SH-SY5Y (cell line): ENCODE measurements at regions not wholly inside any gene's neighbourhood (a gene's known extent, or its start where the extent isn't known, plus 50 kb on each side); places are given as distances from the start of the nearest gene placed in this dataset.

ENCODE experiments used
- GATA2 ChIP-seq: IDR thresholded peaks from 2 replicates; pipeline ENCODE4 v1.6.1; 2011; ENCODE audit warnings: mild to moderate bottlenecking, low read depth, low read length
- GATA3 ChIP-seq: IDR thresholded peaks from 2 replicates; pipeline ENCODE4 v1.6.1; 2011; ENCODE audit warnings: low read depth, mild to moderate bottlenecking, low read length, moderate library complexity

GRCh38 chr1:3992103-3992556 lies 92.1 kb upstream of the C1orf174 start:
- TF ChIP-seq GATA3 (no peak), GATA2 (no peak)
